ENCODE measurements at regions not wholly inside any gene's neighbourhood (a gene's known extent, or its start where the extent isn't known, plus 50 kb on each side); places are given as distances from the start of the nearest gene placed in this dataset.

GRCh38 chr21:38950435-38951094 lies 144.8 kb downstream of the ETS2 start:
- DNase-seq, result no peak

GRCh38 chr21:38949070-38949380 lies 143.3 kb downstream of the ETS2 start:
- no peak for DNase-seq

GRCh38 chr21:38948377-38949069 lies 142.8 kb downstream of the ETS2 start:
- no peak for DNase-seq

GRCh38 chr21:38945545-38946245 lies 140.0 kb downstream of the ETS2 start:
- no peak for DNase-seq

GRCh38 chr21:38944903-38945302 lies 139.2 kb downstream of the ETS2 start:
- no peak for DNase-seq

GRCh38 chr21:38944402-38944801 lies 138.7 kb downstream of the ETS2 start:
- DNase-seq, result no peak

GRCh38 chr21:38942748-38943211 lies 137.1 kb downstream of the ETS2 start:
- no peak for DNase-seq

- no peak for DNase-seq
Observed at GRCh38 chr21:38938769-38939168, 133.0 kb downstream of the ETS2 start.

- no peak for DNase-seq
Observed at GRCh38 chr21:38938343-38938742, 132.6 kb downstream of the ETS2 start.

- no peak for DNase-seq
Observed at GRCh38 chr21:38937844-38938243, 132.1 kb downstream of the ETS2 start.

- no peak for DNase-seq
Observed at GRCh38 chr21:38937286-38937790, 131.6 kb downstream of the ETS2 start.

GRCh38 chr21:38936240-38936639 lies 130.5 kb downstream of the ETS2 start:
- no peak for DNase-seq

GRCh38 chr21:38933731-38934130 lies 128.0 kb downstream of the ETS2 start:
- no peak for DNase-seq

- no peak for DNase-seq
Observed at GRCh38 chr21:38931291-38931690, 125.6 kb downstream of the ETS2 start.

GRCh38 chr21:38930853-38931252 lies 125.1 kb downstream of the ETS2 start:
- DNase-seq, result no peak

GRCh38 chr21:38930066-38930465 lies 124.3 kb downstream of the ETS2 start:
- no peak for DNase-seq

- no peak for DNase-seq
Observed at GRCh38 chr21:38929652-38930051, 123.9 kb downstream of the ETS2 start.

- no peak for DNase-seq
Observed at GRCh38 chr21:38929142-38929541, 123.4 kb downstream of the ETS2 start.

- DNase-seq, result no peak
Observed at GRCh38 chr21:38927776-38928175, 122.0 kb downstream of the ETS2 start.

- no peak for DNase-seq
Observed at GRCh38 chr21:38925923-38926322, 120.2 kb downstream of the ETS2 start.

- no peak for DNase-seq
Observed at GRCh38 chr21:38925478-38925877, 119.7 kb downstream of the ETS2 start.

- no peak for DNase-seq
Observed at GRCh38 chr21:38924954-38925353, 119.2 kb downstream of the ETS2 start.

- no peak for DNase-seq
Observed at GRCh38 chr21:38923429-38923828, 117.7 kb downstream of the ETS2 start.
